IMR-90 (cell line): ENCODE measurements at regions not wholly inside any gene's neighbourhood (a gene's known extent, or its start where the extent isn't known, plus 50 kb on each side); places are given as distances from the start of the nearest gene placed in this dataset.
A peak's percentile ranks its signal among the peaks of the same experiment; 100 is the strongest.

Source experiments
- ATAC-seq: fragments of 200-7000 bp; cut with Tn5 transposase; 2 replicates; pipeline ENCODE4 v1.9.1; 2020; ENCODE audit warnings: low read depth, mild to moderate bottlenecking, moderate library complexity
- BruUV-seq: library from RNA; stranded (reverse); fragments of 400-500 nt; replicated peaks from 2 replicates; lab custom pipeline; 2021; lab: Mats Ljungman, UMichigan
- CTCF ChIA-PET: fragments of 300-600 bp; formaldehyde crosslinking; extraction: SDS; loops from one replicate; lab custom pipeline; 2021; ENCODE audit warnings: antibody characterized with exemption; lab: Yijun Ruan, JAX
- POLR2A ChIA-PET: fragments of 300-600 bp; sonication (Branson Sonifier 250); formaldehyde crosslinking; loops from one replicate; lab custom pipeline; 2022; ENCODE audit warnings: antibody characterized with exemption; ENCODE audit not compliant: unreplicated experiment; lab: Charles Lee
- DNase-seq: peaks from one replicate; pipeline ENCODE4 v3.0.0; 2013
- H2AFZ ChIP-seq: replicated peaks from 2 replicates; pipeline ENCODE3; 2013; ENCODE audit warnings: low read length, mild to moderate bottlenecking; ENCODE audit not compliant: poor library complexity
- H2AK5ac ChIP-seq: 2 replicates; pipeline ENCODE4 v1.6.1; 2013; ENCODE audit warnings: low read depth, low read length, inconsistent platforms
- H2AK9ac ChIP-seq: replicated peaks from 2 replicates; pipeline ENCODE3; 2013; ENCODE audit warnings: mild to moderate bottlenecking, low read depth, low read length, moderate library complexity; ENCODE audit not compliant: poor library complexity
- H2BK120ac ChIP-seq: 2 replicates; pipeline ENCODE4 v1.6.1; 2013; ENCODE audit warnings: low read depth, low read length, inconsistent platforms
- H2BK15ac ChIP-seq: 3 replicates; pipeline ENCODE4 v1.6.1; 2013; ENCODE audit warnings: low read depth, low read length, inconsistent platforms
- H2BK20ac ChIP-seq: 2 replicates; pipeline ENCODE4 v1.6.1; 2013; ENCODE audit warnings: low read depth, mild to moderate bottlenecking, inconsistent platforms, low read length, moderate library complexity
- H2BK5ac ChIP-seq: 2 replicates; pipeline ENCODE4 v1.6.1; 2013; ENCODE audit warnings: mild to moderate bottlenecking, low read depth, low read length, inconsistent platforms; ENCODE audit not compliant: poor library complexity, severe bottlenecking
- H3K14ac ChIP-seq: replicated peaks from 2 replicates; pipeline ENCODE4 v1.6.1; 2013; ENCODE audit warnings: low read depth, low read length, inconsistent platforms
- H3K18ac ChIP-seq: 2 replicates; pipeline ENCODE4 v1.6.1; 2013; ENCODE audit warnings: low read depth, low read length, control low read depth
- H3K23ac ChIP-seq: 2 replicates; pipeline ENCODE4 v1.6.1; 2013; ENCODE audit warnings: low read depth, low read length, inconsistent platforms
- H3K27ac ChIP-seq: 2 replicates; pipeline ENCODE4 v1.5.1; 2013; ENCODE audit warnings: mild to moderate bottlenecking, control low read depth, low read length; ENCODE audit not compliant: insufficient read depth
- H3K27me3 ChIP-seq: 2 replicates; pipeline ENCODE4 v1.6.1; 2013; ENCODE audit warnings: low read length; ENCODE audit not compliant: control insufficient read depth, insufficient read depth
- H3K36me3 ChIP-seq: 2 replicates; pipeline ENCODE4 v1.6.1; 2013; ENCODE audit warnings: low read length, mixed read lengths; ENCODE audit not compliant: control insufficient read depth, insufficient read depth
- H3K4ac ChIP-seq: 2 replicates; pipeline ENCODE4 v1.6.1; 2013; ENCODE audit warnings: low read depth, low read length, inconsistent platforms
- H3K4me1 ChIP-seq: 2 replicates; pipeline ENCODE4 v1.6.1; 2013; ENCODE audit warnings: low read length, mixed read lengths; ENCODE audit not compliant: control insufficient read depth, insufficient read depth
- H3K4me2 ChIP-seq: 2 replicates; pipeline ENCODE4 v1.6.1; 2013; ENCODE audit warnings: low read depth, mild to moderate bottlenecking, control low read depth, low read length, moderate library complexity
- H3K4me3 ChIP-seq: 2 replicates; pipeline ENCODE4 v1.5.1; 2013; ENCODE audit warnings: low read depth, mild to moderate bottlenecking, control low read depth, low read length, moderate library complexity; ENCODE audit not compliant: insufficient read depth
- H3K56ac ChIP-seq: 2 replicates; pipeline ENCODE4 v1.6.1; 2013; ENCODE audit warnings: low read length, inconsistent platforms; ENCODE audit not compliant: insufficient read depth; ENCODE audit errors: extremely low read depth
- H3K79me1 ChIP-seq, 2 experiments: 2 replicates each; pipeline ENCODE4 v1.6.1; 2013; ENCODE audit warnings: low read length in 2 of 2, inconsistent platforms in 1 of 2, low read depth in 1 of 2
- H3K9ac ChIP-seq: 2 replicates; pipeline ENCODE4 v1.6.1; 2013; ENCODE audit warnings: low read depth, low read length, control low read depth
- H3K9me1 ChIP-seq: 2 replicates; pipeline ENCODE4 v1.6.1; 2013; ENCODE audit warnings: low read length, inconsistent platforms; ENCODE audit not compliant: insufficient read depth
- H3K9me3 ChIP-seq: 2 replicates; pipeline ENCODE4 v1.6.1; 2013; ENCODE audit warnings: low read length; ENCODE audit not compliant: control insufficient read depth, insufficient read depth
- H4K20me1 ChIP-seq: 2 replicates; pipeline ENCODE4 v1.6.1; 2013; ENCODE audit warnings: low read length, inconsistent platforms; ENCODE audit not compliant: insufficient read depth
- H4K5ac ChIP-seq: 2 replicates; pipeline ENCODE4 v1.6.1; 2013; ENCODE audit warnings: mild to moderate bottlenecking, low read depth, low read length, control low read depth
- H4K8ac ChIP-seq, 2 experiments: 2 replicates each; pipeline ENCODE4 v1.6.1; 2013; ENCODE audit warnings: low read depth in 2 of 2, low read length in 2 of 2, control low read depth in 1 of 2, inconsistent platforms in 1 of 2
- H4K91ac ChIP-seq: 2 replicates; pipeline ENCODE4 v1.6.1; 2013; ENCODE audit warnings: low read depth, low read length, inconsistent platforms; ENCODE audit not compliant: insufficient read depth
- BHLHE40 ChIP-seq: fragments of 150-350 bp; IDR thresholded peaks from 2 replicates; pipeline ENCODE4 v1.6.1; 2016; ENCODE audit warnings: mild to moderate bottlenecking, low read depth, low read length
- CEBPB ChIP-seq: IDR thresholded peaks from 2 replicates; pipeline ENCODE4 v1.6.1; 2012; ENCODE audit warnings: low read depth, low read length, improper control_type of control experiment
- ELK1 ChIP-seq: fragments of 150-350 bp; IDR thresholded peaks from 2 replicates; pipeline ENCODE4 v1.6.1; 2016; ENCODE audit warnings: low read depth, mild to moderate bottlenecking, low read length, moderate library complexity, borderline replicate concordance
- MAFK ChIP-seq: IDR thresholded peaks from 2 replicates; pipeline ENCODE4 v1.6.1; 2012; ENCODE audit warnings: low read depth, low read length, improper control_type of control experiment
- MAZ ChIP-seq: IDR thresholded peaks from 2 replicates; pipeline ENCODE4 v1.6.1; 2012; ENCODE audit warnings: low read depth, mild to moderate bottlenecking, low read length, improper control_type of control experiment, moderate library complexity, borderline replicate concordance
- MXI1 ChIP-seq: IDR thresholded peaks from 2 replicates; pipeline ENCODE4 v1.6.1; 2012; ENCODE audit warnings: low read depth, mild to moderate bottlenecking, low read length, moderate library complexity, borderline replicate concordance
- NFE2L2 ChIP-seq: fragments of 150-350 bp; IDR thresholded peaks from 2 replicates; pipeline ENCODE4 v1.6.1; 2016; ENCODE audit warnings: low read depth, mild to moderate bottlenecking, low read length
- POLR2A ChIP-seq: IDR thresholded peaks from 2 replicates; pipeline ENCODE4 v1.6.1; 2012; ENCODE audit warnings: mild to moderate bottlenecking, low read depth, low read length
- RAD21 ChIP-seq: IDR thresholded peaks from 2 replicates; pipeline ENCODE4 v1.6.1; 2012; ENCODE audit warnings: low read length, improper control_type of control experiment
- RFX5 ChIP-seq: IDR thresholded peaks from 2 replicates; pipeline ENCODE4 v1.8.0; 2012; ENCODE audit warnings: low read depth, mild to moderate bottlenecking, low read length, moderate library complexity
- SMC3 ChIP-seq: fragments of 150-350 bp; IDR thresholded peaks from 2 replicates; pipeline ENCODE4 v1.6.1; 2016; ENCODE audit warnings: low read depth, mild to moderate bottlenecking, antibody characterized with exemption, low read length, moderate library complexity
- WGBS, 2 experiments: methylation state at CpG; one replicate each; pipeline versions ENCODE4 v1.1.5 to v1.1.7; 2013; ENCODE audit warnings: missing lambda C conversion rate in 2 of 2; ENCODE audit not compliant: insufficient read length in 1 of 2; ENCODE audit errors: extremely low coverage in 2 of 2; 5-methylcytosine and 5-hydroxymethylcytosine counted together
- dilution Hi-C: fragments of 300-500 bp; cut with HindIII; formaldehyde crosslinking; loops from one replicate; pipeline ENCODE4 v1.14.3; 2018; ENCODE audit warnings: low sequenced_read_pairs; ENCODE audit not compliant: unreplicated experiment
- in situ Hi-C: fragments of 300-500 bp; cut with MboI; formaldehyde crosslinking; loops from 3 replicates; pipeline ENCODE4 v1.14.3; 2019; ENCODE audit warnings: low sequenced_read_pairs, inconsistent platforms, mixed read lengths
- intact Hi-C: fragments of 100-400 bp; cut with micrococcal nuclease; formaldehyde crosslinking; loops from 2 replicates; pipeline ENCODE4 v1.10.0; 2022
- TF ChIP-seq, protein P1 (sequence below): conservative IDR thresholded peaks from 2 replicates; pipeline ENCODE4 v1.5.1; 2012; ENCODE audit warnings: mild to moderate bottlenecking, low read depth, low read length, improper control_type of control experiment

DNA sequence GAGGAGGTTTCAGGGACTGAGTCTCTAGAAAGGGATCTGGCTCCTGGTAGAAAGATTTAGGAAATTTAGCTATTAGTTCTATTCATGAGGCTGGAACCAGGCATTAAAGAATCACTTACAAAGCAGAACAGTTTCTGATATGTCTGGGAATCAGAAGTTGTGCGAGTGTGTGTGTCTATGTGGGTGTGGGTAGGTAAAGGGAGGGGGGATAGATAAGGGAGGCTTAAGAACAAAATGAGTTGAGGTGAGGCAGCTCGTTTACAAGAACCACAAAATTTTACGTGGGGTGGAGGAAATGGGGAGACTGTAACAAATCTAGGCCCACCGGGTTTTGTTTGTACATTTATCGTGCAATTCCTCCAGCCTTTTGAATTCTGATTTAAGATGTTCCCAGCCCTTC, 90.7 kb downstream of the SAMD9 start:
- H3K9me3 ChIP-seq: no peaks in the 10 kb centered on the region; the same call in 1 of the 2 replicates
- no peak overlapping the region for H3K4me3 ChIP-seq
- H2BK20ac ChIP-seq: no peak overlapping the region
- peaks cover 2% of the 10 kb centered on the region for H3K4me1 ChIP-seq
- H3K56ac ChIP-seq: no peak overlapping the region
- H3K36me3 ChIP-seq: no peaks in the 10 kb centered on the region
- no peak overlapping the region for H3K4me2 ChIP-seq
- H3K9me1 ChIP-seq: peaks cover 3% of the 10 kb centered on the region; the same call in 1 of the 2 replicates
- H4K8ac ChIP-seq: no peak overlapping the region
- H4K5ac ChIP-seq: no peak overlapping the region
- no peak overlapping the region; the same call in 1 of the 2 replicates for H4K91ac ChIP-seq
- ChIA-PET POLR2A (no interaction called here), CTCF (no interaction called here)
- no peak overlapping the region for H3K14ac ChIP-seq
- H3K23ac ChIP-seq: no peak overlapping the region
- no peak for DNase-seq
- no peaks in the 10 kb centered on the region for H4K20me1 ChIP-seq
- dilution Hi-C loops (no loop called here), intact Hi-C loops (no loop called here), in situ Hi-C loops (no loop called here)
- H2AFZ ChIP-seq: no peak overlapping the region
- BruUV-seq: no TSS peak
- 90% methylated on average over 3 of the region's 5 CpGs; no CpG with 5 or more reads in 1 of the 2 experiments for WGBS, 2 experiments
- H3K27ac ChIP-seq: no peak overlapping the region
- ATAC-seq: no peak
- no peak overlapping the region for H2BK120ac ChIP-seq
- H3K27me3 ChIP-seq: no peaks in the 10 kb centered on the region
- no peak overlapping the region; the same call in 1 of the 2 replicates for H2AK5ac ChIP-seq
- TF ChIP-seq NFE2L2 (no peak), RAD21 (no peak), BHLHE40 (no peak), SMC3 (no peak), MAZ (no peak), POLR2A (no peak), MXI1 (no peak), ELK1 (no peak), RFX5 (no peak), MAFK (no peak), CEBPB (no peak)
- TF ChIP-seq, protein P1, sequence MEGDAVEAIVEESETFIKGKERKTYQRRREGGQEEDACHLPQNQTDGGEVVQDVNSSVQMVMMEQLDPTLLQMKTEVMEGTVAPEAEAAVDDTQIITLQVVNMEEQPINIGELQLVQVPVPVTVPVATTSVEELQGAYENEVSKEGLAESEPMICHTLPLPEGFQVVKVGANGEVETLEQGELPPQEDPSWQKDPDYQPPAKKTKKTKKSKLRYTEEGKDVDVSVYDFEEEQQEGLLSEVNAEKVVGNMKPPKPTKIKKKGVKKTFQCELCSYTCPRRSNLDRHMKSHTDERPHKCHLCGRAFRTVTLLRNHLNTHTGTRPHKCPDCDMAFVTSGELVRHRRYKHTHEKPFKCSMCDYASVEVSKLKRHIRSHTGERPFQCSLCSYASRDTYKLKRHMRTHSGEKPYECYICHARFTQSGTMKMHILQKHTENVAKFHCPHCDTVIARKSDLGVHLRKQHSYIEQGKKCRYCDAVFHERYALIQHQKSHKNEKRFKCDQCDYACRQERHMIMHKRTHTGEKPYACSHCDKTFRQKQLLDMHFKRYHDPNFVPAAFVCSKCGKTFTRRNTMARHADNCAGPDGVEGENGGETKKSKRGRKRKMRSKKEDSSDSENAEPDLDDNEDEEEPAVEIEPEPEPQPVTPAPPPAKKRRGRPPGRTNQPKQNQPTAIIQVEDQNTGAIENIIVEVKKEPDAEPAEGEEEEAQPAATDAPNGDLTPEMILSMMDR: no peak
- no peak overlapping the region for H3K18ac ChIP-seq
- no peak overlapping the region for H3K4ac ChIP-seq
- no peak overlapping the region for H3K9ac ChIP-seq
- no peak overlapping the region for H2BK15ac ChIP-seq
- H3K79me1 ChIP-seq: no peaks in the 10 kb centered on the region
- H2AK9ac ChIP-seq: no peak overlapping the region
- peak overlapping the region; percentile 36 for H2BK5ac ChIP-seq
